HepG2 (cell line): ENCODE measurements at regions not wholly inside any gene's neighbourhood (a gene's known extent, or its start where the extent isn't known, plus 50 kb on each side); places are given as distances from the start of the nearest gene placed in this dataset.

ENCODE experiments used
- FOSL2 ChIP-seq: sonication (generic); formaldehyde crosslinking; IDR thresholded peaks from 2 replicates; pipeline ENCODE4 v1.4.0; 2020; ENCODE audit warnings: missing genetic modification reagents
- HDAC2 ChIP-seq: sonication (generic); formaldehyde crosslinking; IDR thresholded peaks from 2 replicates; pipeline ENCODE4 v1.4.0; 2020; ENCODE audit warnings: missing genetic modification reagents
- IRF9 ChIP-seq: sonication (generic); formaldehyde crosslinking; IDR thresholded peaks from 2 replicates; pipeline ENCODE4 v1.8.0; 2022; ENCODE audit warnings: missing genetic modification reagents, mild to moderate bottlenecking, borderline replicate concordance
- SMAD3 ChIP-seq: sonication (generic); formaldehyde crosslinking; IDR thresholded peaks from 2 replicates; pipeline ENCODE4 v1.4.0; 2020; ENCODE audit warnings: missing genetic modification reagents
- SP5 ChIP-seq: IDR thresholded peaks from 2 replicates; pipeline ENCODE4 v1.6.1; 2016; ENCODE audit warnings: low read depth, borderline replicate concordance
- THRA ChIP-seq: sonication (generic); formaldehyde crosslinking; IDR thresholded peaks from 2 replicates; pipeline ENCODE4 v1.4.0; 2020; ENCODE audit warnings: missing genetic modification reagents, borderline replicate concordance
- ZFY ChIP-seq: sonication (generic); formaldehyde crosslinking; IDR thresholded peaks from 2 replicates; pipeline ENCODE4 v1.4.0; 2020; ENCODE audit warnings: missing genetic modification reagents
- ZKSCAN1 ChIP-seq: fragments of 150-350 bp; IDR thresholded peaks from 2 replicates; pipeline ENCODE4 v1.6.1; 2014; ENCODE audit warnings: low read length
- ZNF281 ChIP-seq: sonication (generic); formaldehyde crosslinking; IDR thresholded peaks from 2 replicates; pipeline ENCODE4 v1.4.0; 2020; ENCODE audit warnings: missing genetic modification reagents, borderline replicate concordance
- ZNF350 ChIP-seq: sonication (generic); formaldehyde crosslinking; IDR thresholded peaks from 2 replicates; pipeline ENCODE4 v1.4.0; 2020; ENCODE audit warnings: mild to moderate bottlenecking, low read depth, missing genetic modification reagents, borderline replicate concordance
- ZNF687 ChIP-seq: sonication (generic); formaldehyde crosslinking; IDR thresholded peaks from 2 replicates; pipeline ENCODE4 v1.5.1; 2020; ENCODE audit warnings: mild to moderate bottlenecking, missing genetic modification reagents, moderate library complexity
- ZNF710 ChIP-seq: sonication (generic); formaldehyde crosslinking; IDR thresholded peaks from 2 replicates; pipeline ENCODE4 v1.5.0; 2020; ENCODE audit warnings: mild to moderate bottlenecking, missing genetic modification reagents, borderline replicate concordance
- ZNF770 ChIP-seq: sonication (generic); formaldehyde crosslinking; IDR thresholded peaks from 2 replicates; pipeline ENCODE4 v1.5.0; 2020; ENCODE audit warnings: mild to moderate bottlenecking, missing genetic modification reagents

- TF ChIP-seq HDAC2 (CRISPR knock-in tag) (peak; percentile 68; the same call in 1 of the 2 replicates), THRA (CRISPR knock-in tag) (peak; percentile 70; the same call in 1 of the 2 replicates), ZNF281 (CRISPR knock-in tag) (peak; percentile 60; the same call in 1 of the 2 replicates), ZNF350 (CRISPR knock-in tag) (peak; percentile 70; the same call in 1 of the 2 replicates), ZNF770 (no peak), SMAD3 (peak; percentile 79), SP5 (CRISPR knock-in tag) (0 out of 2 replicates have a peak, but pooled peaks have one; percentile 18), ZKSCAN1 (no peak), FOSL2 (peak; percentile 71), ZNF710 (CRISPR knock-in tag) (peak; percentile 30; the same call in 1 of the 2 replicates), ZNF687 (CRISPR knock-in tag) (no peak), IRF9 (CRISPR knock-in tag) (0 out of 2 replicates have a peak, but pooled peaks have one; percentile 40), ZFY (CRISPR knock-in tag) (peak; percentile 57; the same call in 1 of the 2 replicates)
Observed at GRCh38 chr3:187889601-187890404, 144.5 kb upstream of the BCL6 start (continued).
